ENCODE measurements at regions not wholly inside any gene's neighbourhood (a gene's known extent, or its start where the extent isn't known, plus 50 kb on each side); places are given as distances from the start of the nearest gene placed in this dataset.

DNA sequence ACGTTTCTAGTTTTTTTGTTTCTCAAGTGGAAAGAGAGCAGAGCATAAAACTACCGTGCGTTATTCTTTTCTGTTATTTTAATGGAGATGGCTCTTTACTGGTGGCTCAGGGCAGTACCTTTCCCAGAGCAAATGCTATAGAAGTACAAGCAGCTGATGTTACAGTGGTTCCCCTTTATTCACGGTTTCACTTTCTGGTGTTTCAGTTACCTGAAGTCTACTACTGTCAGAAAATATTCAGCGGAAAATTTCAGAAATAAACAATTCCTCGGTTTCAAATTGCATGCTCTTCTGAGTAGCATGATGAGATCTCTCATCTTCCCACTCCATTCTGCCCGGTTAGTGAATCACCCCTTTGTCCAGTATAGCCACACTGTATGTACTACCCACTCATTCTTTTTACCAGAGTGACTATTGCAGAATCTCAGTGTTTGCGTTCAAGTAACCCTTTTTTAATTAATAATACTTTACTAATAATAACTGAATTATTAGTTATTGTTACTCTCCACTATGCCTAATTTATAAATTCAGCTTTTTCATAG is 597.5 kb upstream of the ROBO2 start (continued):
- TF ChIP-seq, protein P1, sequence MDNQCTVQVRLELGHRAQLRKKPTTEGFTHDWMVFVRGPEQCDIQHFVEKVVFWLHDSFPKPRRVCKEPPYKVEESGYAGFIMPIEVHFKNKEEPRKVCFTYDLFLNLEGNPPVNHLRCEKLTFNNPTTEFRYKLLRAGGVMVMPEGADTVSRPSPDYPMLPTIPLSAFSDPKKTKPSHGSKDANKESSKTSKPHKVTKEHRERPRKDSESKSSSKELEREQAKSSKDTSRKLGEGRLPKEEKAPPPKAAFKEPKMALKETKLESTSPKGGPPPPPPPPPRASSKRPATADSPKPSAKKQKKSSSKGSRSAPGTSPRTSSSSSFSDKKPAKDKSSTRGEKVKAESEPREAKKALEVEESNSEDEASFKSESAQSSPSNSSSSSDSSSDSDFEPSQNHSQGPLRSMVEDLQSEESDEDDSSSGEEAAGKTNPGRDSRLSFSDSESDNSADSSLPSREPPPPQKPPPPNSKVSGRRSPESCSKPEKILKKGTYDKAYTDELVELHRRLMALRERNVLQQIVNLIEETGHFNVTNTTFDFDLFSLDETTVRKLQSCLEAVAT (IDR thresholded peaks at IDR 0.05): 0 out of 2 replicates have a peak, but pooled peaks have one; percentile 24
- peak; percentile 9; the same call in 1 of the 2 replicates for TF ChIP-seq RUNX3 (IDR thresholded peaks at IDR 0.05; ENCODE audit: low read length)

DNA sequence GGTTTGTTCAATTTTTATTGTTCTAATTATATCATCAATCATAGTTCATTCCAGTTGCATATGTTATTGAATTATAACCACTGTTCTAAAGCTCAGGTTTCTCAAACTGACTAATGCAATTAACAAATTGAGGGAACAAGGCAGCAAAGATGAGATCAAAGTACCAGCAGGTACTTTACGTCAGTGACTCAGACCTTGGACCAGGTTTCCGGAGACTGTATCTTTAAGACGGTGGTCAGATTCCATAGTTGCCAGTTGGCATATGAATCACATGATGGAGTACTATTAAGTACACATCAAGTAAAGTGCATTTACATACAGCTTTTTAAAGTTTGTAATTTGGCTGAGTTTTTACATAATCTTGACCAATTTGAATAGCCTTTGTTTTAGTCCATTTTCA is 583.6 kb upstream of the ROBO2 start:
- FAIRE-seq (no peak), ATAC-seq (no peak), DNase-seq (ENCODE audit: low read depth, low spot score) (no peak)
- Histone ChIP-seq H3K27ac (ENCODE audit: control insufficient read depth, insufficient read depth) (no peak overlapping the region), H4K20me1 (ENCODE audit: control insufficient read depth, insufficient read depth) (no peaks in the 10 kb centered on the region), H3K4me1 (ENCODE audit: control insufficient read depth, insufficient read depth, low read length) (no peaks in the 10 kb centered on the region), H3K27me3 (replicated peaks in 1 of 2; ENCODE audit: control insufficient read depth in 2 of 2, insufficient read depth in 2 of 2, low read length in 1 of 2) (no peaks in the 10 kb centered on the region), H2AFZ (ENCODE audit: control insufficient read depth, low read depth, low read length) (no peak overlapping the region), H3K4me2 (ENCODE audit: control insufficient read depth, insufficient read depth) (no peak overlapping the region), H3K9me3 (replicated peaks; ENCODE audit: control insufficient read depth, insufficient read depth, low read length) (no peaks in the 10 kb centered on the region), H3K4me3 (no peak overlapping the region), H3K79me2 (ENCODE audit: control insufficient read depth, insufficient read depth, low read length) (no peaks in the 10 kb centered on the region), H3K9ac (ENCODE audit: control insufficient read depth, insufficient read depth, low read length) (no peak overlapping the region), H3K36me3 (ENCODE audit: control insufficient read depth in 2 of 2, insufficient read depth in 2 of 2, low read length in 1 of 2) (no peaks in the 10 kb centered on the region)
- BruUV-seq (replicated peaks): no TSS peak
- ChIA-PET CTCF (no interaction called here), SMC1A (ENCODE audit: uncharacterized antibody, unreplicated experiment) (no interaction called here), RAD21 (ENCODE audit: unreplicated experiment) (no interaction called here), POLR2A (no interaction called here)
- WGBS (ENCODE audit: insufficient coverage, insufficient replicate concordance, low lambda C conversion rate, missing lambda C conversion rate): 97% methylated on average over 3 of the region's 3 CpGs
- no peak for TF ChIP-seq RELA (IDR thresholded peaks at IDR 0.05; ENCODE audit: borderline replicate concordance, partially characterized antibody)
- in situ Hi-C loops (cut with MboI): no loop called here
- intact Hi-C loops (cut with micrococcal nuclease; ENCODE audit: unreplicated experiment): no loop called here

DNA sequence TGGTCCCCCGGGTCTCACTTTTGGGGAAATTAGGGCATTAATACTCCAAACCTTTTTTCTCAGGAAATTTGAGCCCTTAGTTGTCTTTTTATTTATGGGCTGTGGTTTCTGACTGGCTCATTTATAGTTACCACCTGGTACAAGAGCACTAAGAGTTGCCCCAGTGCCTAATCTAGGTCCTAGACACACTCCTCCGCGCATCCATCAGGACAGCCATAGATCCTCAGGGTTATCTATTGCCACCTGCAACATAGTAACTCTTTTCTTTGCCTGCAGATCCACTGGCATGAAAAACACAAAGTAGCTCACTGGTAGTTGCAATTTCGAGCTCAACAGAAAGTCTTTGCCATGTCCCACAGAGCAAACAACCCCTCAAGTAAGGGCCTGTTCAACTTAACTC is 576.4 kb upstream of the ROBO2 start:
- no peak for TF ChIP-seq TAF1 (IDR thresholded peaks at IDR 0.05; ENCODE audit: borderline replicate concordance, low read depth, low read length)
- Histone ChIP-seq H3K27ac (ENCODE audit: control insufficient read depth, insufficient read depth) (no peak overlapping the region), H3K9me3 (replicated peaks; ENCODE audit: control insufficient read depth, insufficient read depth, low read length) (no peaks in the 10 kb centered on the region), H3K27me3 (replicated peaks in 1 of 2; ENCODE audit: control insufficient read depth in 2 of 2, insufficient read depth in 2 of 2, low read length in 1 of 2) (no peaks in the 10 kb centered on the region), H2AFZ (ENCODE audit: control insufficient read depth, low read depth, low read length) (no peak overlapping the region), H3K9ac (ENCODE audit: control insufficient read depth, insufficient read depth, low read length) (no peak overlapping the region), H3K4me1 (ENCODE audit: control insufficient read depth, insufficient read depth, low read length) (no peaks in the 10 kb centered on the region), H3K36me3 (ENCODE audit: control insufficient read depth in 2 of 2, insufficient read depth in 2 of 2, low read length in 1 of 2) (no peaks in the 10 kb centered on the region), H3K4me3 (no peak overlapping the region), H4K20me1 (ENCODE audit: control insufficient read depth, insufficient read depth) (no peaks in the 10 kb centered on the region), H3K79me2 (ENCODE audit: control insufficient read depth, insufficient read depth, low read length) (no peaks in the 10 kb centered on the region), H3K4me2 (ENCODE audit: control insufficient read depth, insufficient read depth) (no peak overlapping the region)
- in situ Hi-C loops (cut with MboI): no loop called here
- CTCF ChIA-PET: no interaction called here
- BruUV-seq (replicated peaks): no TSS peak
- SMC1A ChIA-PET (ENCODE audit: uncharacterized antibody, unreplicated experiment): no interaction called here
- DNase-seq (ENCODE audit: low read depth, low spot score) (no peak), FAIRE-seq (no peak), ATAC-seq (no peak)
- 58% methylated on average over 4 of the region's 4 CpGs for WGBS (ENCODE audit: insufficient coverage, insufficient replicate concordance, low lambda C conversion rate, missing lambda C conversion rate)
- RAD21 ChIA-PET (ENCODE audit: unreplicated experiment): no interaction called here
- intact Hi-C loops (cut with micrococcal nuclease; ENCODE audit: unreplicated experiment): no loop called here
- POLR2A ChIA-PET: no interaction called here
